Tibial nerve (tissue), 3 donors: ENCODE measurements at regions not wholly inside any gene's neighbourhood (a gene's known extent, or its start where the extent isn't known, plus 50 kb on each side); places are given as distances from the start of the nearest gene placed in this dataset.

ENCODE experiments used
- POLR2A ChIP-seq, 2 donors: fragments of 450-650 bp; IDR thresholded peaks; one replicate each; pipeline ENCODE4 v1.6.1; 2017; ENCODE audit warnings: antibody characterized with exemption in 2 of 2, mild to moderate bottlenecking in 2 of 2, moderate library complexity in 2 of 2
- TF ChIP-seq, protein P1 (sequence below), 5 experiments: fragments of 200-600 bp in 3 of 5; fragments of 450-650 bp in 2 of 5; sonication (generic) in 3 of 5; IDR thresholded peaks; one replicate each; pipeline ENCODE4 v1.5.1; 2016 to 2019; ENCODE audit warnings: antibody characterized with exemption in 5 of 5, mild to moderate bottlenecking in 3 of 5, moderate library complexity in 2 of 5

DNA sequence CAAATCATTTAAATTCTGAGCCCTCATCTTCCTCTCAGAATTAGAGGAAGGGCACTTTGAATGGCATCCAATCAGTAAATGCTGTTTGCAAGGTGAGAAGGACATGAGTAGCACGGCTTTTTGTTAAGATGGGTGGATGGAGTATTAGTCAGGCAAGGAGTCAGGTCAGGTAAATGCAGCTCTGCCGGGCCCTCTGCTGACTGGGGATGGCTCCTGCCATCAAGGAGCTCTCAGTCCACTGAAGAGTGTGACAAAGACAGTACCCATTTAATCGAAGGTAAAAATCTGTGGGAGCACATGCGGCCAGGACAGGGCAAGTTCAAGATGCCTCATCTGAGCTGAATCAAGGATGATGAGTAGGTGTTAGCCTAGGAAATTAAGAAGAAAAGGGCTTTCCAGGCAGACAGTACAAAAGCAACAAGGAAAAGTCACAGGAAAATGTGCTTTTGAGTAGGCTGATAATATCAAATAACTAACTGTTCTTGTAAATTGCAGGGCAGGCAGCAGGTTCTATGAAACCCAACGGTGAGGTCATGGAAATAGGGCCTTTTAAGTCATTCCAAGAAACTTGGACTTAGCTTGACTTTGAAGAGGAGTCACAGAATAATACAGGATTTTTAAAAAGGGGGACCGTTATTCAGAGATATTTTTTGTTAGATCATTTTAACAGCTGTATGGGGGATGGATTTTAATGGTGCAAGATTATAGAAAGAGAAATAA, 670.5 kb upstream of the ARGLU1 start:
- TF ChIP-seq, protein P1, sequence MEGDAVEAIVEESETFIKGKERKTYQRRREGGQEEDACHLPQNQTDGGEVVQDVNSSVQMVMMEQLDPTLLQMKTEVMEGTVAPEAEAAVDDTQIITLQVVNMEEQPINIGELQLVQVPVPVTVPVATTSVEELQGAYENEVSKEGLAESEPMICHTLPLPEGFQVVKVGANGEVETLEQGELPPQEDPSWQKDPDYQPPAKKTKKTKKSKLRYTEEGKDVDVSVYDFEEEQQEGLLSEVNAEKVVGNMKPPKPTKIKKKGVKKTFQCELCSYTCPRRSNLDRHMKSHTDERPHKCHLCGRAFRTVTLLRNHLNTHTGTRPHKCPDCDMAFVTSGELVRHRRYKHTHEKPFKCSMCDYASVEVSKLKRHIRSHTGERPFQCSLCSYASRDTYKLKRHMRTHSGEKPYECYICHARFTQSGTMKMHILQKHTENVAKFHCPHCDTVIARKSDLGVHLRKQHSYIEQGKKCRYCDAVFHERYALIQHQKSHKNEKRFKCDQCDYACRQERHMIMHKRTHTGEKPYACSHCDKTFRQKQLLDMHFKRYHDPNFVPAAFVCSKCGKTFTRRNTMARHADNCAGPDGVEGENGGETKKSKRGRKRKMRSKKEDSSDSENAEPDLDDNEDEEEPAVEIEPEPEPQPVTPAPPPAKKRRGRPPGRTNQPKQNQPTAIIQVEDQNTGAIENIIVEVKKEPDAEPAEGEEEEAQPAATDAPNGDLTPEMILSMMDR (IDR thresholded peaks at IDR 0.05) = no peak
- TF ChIP-seq POLR2A (IDR thresholded peaks at IDR 0.05) = no peak
